Endothelial cell of umbilical vein (primary cell): ENCODE measurements at regions not wholly inside any gene's neighbourhood (a gene's known extent, or its start where the extent isn't known, plus 50 kb on each side); places are given as distances from the start of the nearest gene placed in this dataset.

ENCODE experiments used
- EZH2 ChIP-seq: IDR thresholded peaks from 2 replicates; pipeline ENCODE4 v1.6.1; 2012; ENCODE audit warnings: borderline replicate concordance, low read depth, mild to moderate bottlenecking, moderate library complexity, low read length, inconsistent platforms; ENCODE audit not compliant: severe bottlenecking
- FOS ChIP-seq: IDR thresholded peaks from 2 replicates; pipeline ENCODE4 v1.6.1; 2011; ENCODE audit warnings: mild to moderate bottlenecking, low read length, moderate library complexity, borderline replicate concordance; ENCODE audit not compliant: insufficient read depth
- GATA2 ChIP-seq: IDR thresholded peaks from 2 replicates; pipeline ENCODE4 v1.7.0; 2011; ENCODE audit warnings: low read depth, mild to moderate bottlenecking, moderate library complexity, mixed read lengths, low read length; ENCODE audit not compliant: insufficient read length, insufficient read depth
- JUN ChIP-seq: IDR thresholded peaks from 2 replicates; pipeline ENCODE4 v1.6.1; 2011; ENCODE audit warnings: borderline replicate concordance, low read depth; ENCODE audit not compliant: insufficient read length, insufficient read depth
- MYC ChIP-seq: IDR thresholded peaks from one replicate; pipeline ENCODE4 v1.6.1; 2011; ENCODE audit warnings: mild to moderate bottlenecking, low read depth, low read length
- POLR2A ChIP-seq: IDR thresholded peaks from 2 replicates; pipeline ENCODE4 v1.6.1; 2012; ENCODE audit warnings: low read depth, mild to moderate bottlenecking, control low read depth, low read length
- POLR2AphosphoS5 ChIP-seq: IDR thresholded peaks from 2 replicates; pipeline ENCODE4 v1.6.1; 2012; ENCODE audit warnings: low read depth, mild to moderate bottlenecking, control low read depth, low read length, moderate library complexity; ENCODE audit not compliant: insufficient read depth
- TF ChIP-seq, protein P1 (sequence below), 2 donors: IDR thresholded peaks; 1 replicate in 1 of 2; 2 replicates in 1 of 2; pipeline ENCODE4 v1.5.1; 2011; ENCODE audit warnings: low read length in 2 of 2, mild to moderate bottlenecking in 2 of 2, moderate library complexity in 2 of 2, control low read depth in 1 of 2, inconsistent platforms in 1 of 2, low read depth in 1 of 2; ENCODE audit not compliant: insufficient read depth in 1 of 2; ENCODE audit errors: extremely low read depth in 1 of 2
- TF ChIP-seq, protein P2 (sequence below): IDR thresholded peaks from 2 replicates; pipeline ENCODE4 v1.6.1; 2011; ENCODE audit not compliant: insufficient read depth, insufficient read length

DNA sequence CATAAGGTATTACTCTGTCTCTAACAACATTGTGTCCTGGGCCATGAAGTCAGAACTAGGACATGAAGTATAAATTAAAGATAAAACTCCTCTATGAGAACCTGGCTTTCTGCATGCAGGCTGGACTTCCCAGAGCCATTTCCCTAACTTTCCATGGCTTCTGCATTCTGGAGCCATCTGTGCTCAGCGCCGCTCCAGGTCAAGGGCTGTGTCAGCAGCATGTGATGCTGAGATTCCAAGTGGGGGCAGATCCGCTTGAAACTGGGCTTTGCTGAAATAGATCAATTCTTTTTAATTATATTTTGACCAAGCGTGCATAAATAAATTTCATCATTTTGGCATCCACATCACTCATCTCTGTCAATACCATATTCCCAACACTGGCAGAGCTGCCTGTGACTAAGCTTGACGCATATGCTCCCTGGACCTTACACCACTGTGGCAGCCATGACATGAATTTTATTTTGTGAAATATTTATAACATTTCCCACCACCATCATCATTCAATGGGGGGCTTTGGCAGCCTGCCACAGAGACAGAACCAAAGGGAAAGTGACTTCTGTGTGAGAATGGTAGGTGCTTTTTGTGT is 110.4 kb upstream of the KCNK1 start:
- no peak for TF ChIP-seq EZH2
- TF ChIP-seq, protein P1, sequence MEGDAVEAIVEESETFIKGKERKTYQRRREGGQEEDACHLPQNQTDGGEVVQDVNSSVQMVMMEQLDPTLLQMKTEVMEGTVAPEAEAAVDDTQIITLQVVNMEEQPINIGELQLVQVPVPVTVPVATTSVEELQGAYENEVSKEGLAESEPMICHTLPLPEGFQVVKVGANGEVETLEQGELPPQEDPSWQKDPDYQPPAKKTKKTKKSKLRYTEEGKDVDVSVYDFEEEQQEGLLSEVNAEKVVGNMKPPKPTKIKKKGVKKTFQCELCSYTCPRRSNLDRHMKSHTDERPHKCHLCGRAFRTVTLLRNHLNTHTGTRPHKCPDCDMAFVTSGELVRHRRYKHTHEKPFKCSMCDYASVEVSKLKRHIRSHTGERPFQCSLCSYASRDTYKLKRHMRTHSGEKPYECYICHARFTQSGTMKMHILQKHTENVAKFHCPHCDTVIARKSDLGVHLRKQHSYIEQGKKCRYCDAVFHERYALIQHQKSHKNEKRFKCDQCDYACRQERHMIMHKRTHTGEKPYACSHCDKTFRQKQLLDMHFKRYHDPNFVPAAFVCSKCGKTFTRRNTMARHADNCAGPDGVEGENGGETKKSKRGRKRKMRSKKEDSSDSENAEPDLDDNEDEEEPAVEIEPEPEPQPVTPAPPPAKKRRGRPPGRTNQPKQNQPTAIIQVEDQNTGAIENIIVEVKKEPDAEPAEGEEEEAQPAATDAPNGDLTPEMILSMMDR (IDR thresholded peaks at IDR 0.05; ENCODE audit: extremely low read depth in 1 of 2, insufficient read depth in 1 of 2, low read depth in 1 of 2, low read length in 2 of 2): no peak
- TF ChIP-seq POLR2A: no peak
- TF ChIP-seq, protein P2, sequence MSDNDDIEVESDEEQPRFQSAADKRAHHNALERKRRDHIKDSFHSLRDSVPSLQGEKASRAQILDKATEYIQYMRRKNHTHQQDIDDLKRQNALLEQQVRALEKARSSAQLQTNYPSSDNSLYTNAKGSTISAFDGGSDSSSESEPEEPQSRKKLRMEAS: no peak
- no peak for TF ChIP-seq JUN
- TF ChIP-seq FOS: no peak
- TF ChIP-seq MYC: no peak
- TF ChIP-seq POLR2AphosphoS5: no peak
- TF ChIP-seq GATA2: no peak
